Activated naive CD8-positive, alpha-beta T cell treated with anti-CD3 and anti-CD28 coated beads, Interleukin-2, amount 50 U/mL, for 24 hours (primary cell): ENCODE measurements at regions not wholly inside any gene's neighbourhood (a gene's known extent, or its start where the extent isn't known, plus 50 kb on each side); places are given as distances from the start of the nearest gene placed in this dataset.

Experiments used
- ATAC-seq: fragments of 150-1000 bp; cut with Tn5 transposase; one replicate; pipeline ENCODE4 v1.10.0; 2021
- DNase-seq: peaks from one replicate; pipeline ENCODE4 v3.0.0; 2021
- H3K27ac Mint-ChIP-seq: one replicate; pipeline ENCODE4 v1.8.0; 2021; ENCODE audit warnings: mild to moderate bottlenecking, mixed read lengths
- H3K27me3 Mint-ChIP-seq: one replicate; pipeline ENCODE4 v1.8.0; 2021; ENCODE audit warnings: mixed read lengths
- H3K36me3 Mint-ChIP-seq: one replicate; pipeline ENCODE4 v1.8.0; 2021; ENCODE audit warnings: low read depth, mixed read lengths
- H3K4me1 Mint-ChIP-seq: one replicate; pipeline ENCODE4 v1.8.0; 2021; ENCODE audit warnings: mixed read lengths
- H3K4me3 Mint-ChIP-seq: one replicate; pipeline ENCODE4 v1.8.0; 2021; ENCODE audit warnings: mild to moderate bottlenecking, moderate library complexity, mixed read lengths
- H3K9me3 Mint-ChIP-seq: one replicate; pipeline ENCODE4 v1.8.0; 2021; ENCODE audit warnings: mixed read lengths

- ATAC-seq (no peak), DNase-seq (no peak)
- Mint-ChIP-seq H3K4me3 (no peak overlapping the region), H3K27ac (no peak overlapping the region), H3K36me3 (no peaks in the 10 kb centered on the region), H3K9me3 (peaks cover 12% of the 10 kb centered on the region), H3K27me3 (no peaks in the 10 kb centered on the region), H3K4me1 (no peaks in the 10 kb centered on the region)
Observed at GRCh38 chr13:89610881-89611280, 1736.6 kb upstream of the MIR17HG start.

DNA sequence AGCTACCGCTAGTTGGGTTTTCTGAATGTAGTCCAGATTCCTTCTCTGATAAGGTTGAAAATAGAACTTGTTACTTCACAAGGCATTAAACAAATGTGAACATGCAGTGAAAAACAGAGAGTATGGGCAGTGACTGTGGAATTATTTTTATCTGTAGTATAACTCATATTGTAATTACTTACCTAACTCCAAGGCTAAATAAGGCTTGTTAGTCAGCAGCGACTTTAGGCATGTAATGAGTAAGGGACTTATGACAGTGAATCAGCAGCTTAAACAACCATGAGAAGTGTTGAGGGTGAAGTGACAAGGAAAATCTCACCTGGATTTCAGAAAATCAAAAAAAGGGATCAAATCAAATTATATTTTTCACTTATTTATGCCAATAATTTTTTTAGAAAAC, 1719.5 kb upstream of the MIR17HG start:
- Mint-ChIP-seq H3K27me3 (no peaks in the 10 kb centered on the region), H3K4me3 (no peak overlapping the region), H3K27ac (no peak overlapping the region), H3K9me3 (peaks cover 12% of the 10 kb centered on the region), H3K36me3 (no peaks in the 10 kb centered on the region), H3K4me1 (no peaks in the 10 kb centered on the region)
- ATAC-seq (no peak), DNase-seq (no peak)

DNA sequence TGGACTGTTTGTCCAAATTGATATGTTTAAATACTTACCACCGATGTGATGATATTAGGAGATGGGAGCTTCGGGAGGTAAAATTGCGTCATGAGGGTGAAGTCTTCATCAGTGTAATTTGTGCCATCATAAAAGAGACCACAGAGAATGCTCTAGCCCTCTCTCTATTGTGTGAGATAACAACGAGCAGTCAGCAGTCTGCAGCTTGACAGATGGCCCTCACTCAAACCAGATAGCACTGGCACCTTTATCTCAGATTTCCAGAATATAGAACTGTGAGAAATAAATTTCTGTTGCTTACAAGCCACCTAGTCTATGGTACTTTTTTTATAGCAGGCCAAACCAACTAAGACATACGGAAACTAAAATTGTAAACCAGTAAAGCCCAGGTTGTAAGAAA, 1718.9 kb upstream of the MIR17HG start:
- Mint-ChIP-seq H3K4me1 (no peaks in the 10 kb centered on the region), H3K27me3 (no peaks in the 10 kb centered on the region), H3K4me3 (no peak overlapping the region), H3K36me3 (no peaks in the 10 kb centered on the region), H3K9me3 (peaks cover 15% of the 10 kb centered on the region), H3K27ac (no peak overlapping the region)
- ATAC-seq (no peak), DNase-seq (no peak)

DNA sequence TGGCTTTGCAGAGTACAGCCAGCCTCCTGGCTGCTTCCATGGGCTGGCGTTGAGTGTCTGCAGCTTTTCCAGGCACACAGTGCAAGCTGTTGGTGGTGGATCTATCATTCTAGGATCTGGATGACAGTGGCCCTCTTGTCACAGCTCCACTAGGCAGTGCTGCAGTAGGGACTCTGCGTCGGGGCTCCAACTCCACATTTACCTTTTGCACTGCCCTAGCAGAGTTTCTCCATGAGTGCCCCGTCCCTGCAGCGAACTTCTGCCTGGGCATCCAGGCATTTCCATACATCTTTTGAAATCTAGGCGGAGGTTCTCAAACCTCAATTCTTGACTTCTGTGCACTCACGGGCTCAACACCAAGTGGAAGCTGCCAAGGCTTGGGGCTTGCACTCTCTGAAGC, 1697.3 kb upstream of the MIR17HG start:
- Mint-ChIP-seq H3K27ac (no peak overlapping the region), H3K4me3 (no peak overlapping the region), H3K9me3 (peaks cover 13% of the 10 kb centered on the region), H3K4me1 (no peaks in the 10 kb centered on the region), H3K36me3 (no peaks in the 10 kb centered on the region), H3K27me3 (no peaks in the 10 kb centered on the region)
- DNase-seq (no peak), ATAC-seq (no peak)

GRCh38 chr13:89660752-89661151, 1686.7 kb upstream of the MIR17HG start:
- H3K27me3 Mint-ChIP-seq: no peaks in the 10 kb centered on the region
- DNase-seq (no peak), ATAC-seq (no peak)
- H3K4me1 Mint-ChIP-seq: no peaks in the 10 kb centered on the region
- H3K4me3 Mint-ChIP-seq: no peak overlapping the region
- no peak overlapping the region for H3K27ac Mint-ChIP-seq
- H3K36me3 Mint-ChIP-seq: no peaks in the 10 kb centered on the region
- H3K9me3 Mint-ChIP-seq: peaks cover 25% of the 10 kb centered on the region

GRCh38 chr13:89673789-89674311, 1673.6 kb upstream of the MIR17HG start:
- Mint-ChIP-seq H3K4me1 (no peaks in the 10 kb centered on the region), H3K36me3 (no peaks in the 10 kb centered on the region), H3K9me3 (peaks cover 13% of the 10 kb centered on the region), H3K27ac (no peak overlapping the region), H3K27me3 (no peaks in the 10 kb centered on the region), H3K4me3 (no peak overlapping the region)
- DNase-seq (no peak), ATAC-seq (no peak)

- no peak overlapping the region for H3K27ac Mint-ChIP-seq
- ATAC-seq: no peak
Observed at GRCh38 chr13:89678466-89679121, 1668.9 kb upstream of the MIR17HG start.

GRCh38 chr13:89684896-89685295, 1662.6 kb upstream of the MIR17HG start:
- ATAC-seq (no peak), DNase-seq (no peak)
- Mint-ChIP-seq H3K36me3 (no peaks in the 10 kb centered on the region), H3K4me1 (no peaks in the 10 kb centered on the region), H3K4me3 (no peak overlapping the region), H3K27ac (no peak overlapping the region), H3K9me3 (peaks cover 12% of the 10 kb centered on the region), H3K27me3 (no peaks in the 10 kb centered on the region)

More at GRCh38 chr13:89678466-89679121, 1668.9 kb upstream of the MIR17HG start:
- no peaks in the 10 kb centered on the region for H3K27me3 Mint-ChIP-seq
- no peak overlapping the region for H3K4me3 Mint-ChIP-seq
- peaks cover 7% of the 10 kb centered on the region for H3K9me3 Mint-ChIP-seq
- no peaks in the 10 kb centered on the region for H3K4me1 Mint-ChIP-seq
- H3K36me3 Mint-ChIP-seq: no peaks in the 10 kb centered on the region
- DNase-seq: no peak

- DNase-seq: no peak
- no peaks in the 10 kb centered on the region for H3K4me1 Mint-ChIP-seq
- H3K4me3 Mint-ChIP-seq: no peak overlapping the region
- H3K27ac Mint-ChIP-seq: no peak overlapping the region
- ATAC-seq: no peak
- H3K36me3 Mint-ChIP-seq: no peaks in the 10 kb centered on the region
- no peaks in the 10 kb centered on the region for H3K27me3 Mint-ChIP-seq
- peaks cover 8% of the 10 kb centered on the region for H3K9me3 Mint-ChIP-seq
Observed at GRCh38 chr13:89686171-89686570, 1661.3 kb upstream of the MIR17HG start.

- H3K36me3 Mint-ChIP-seq: no peaks in the 10 kb centered on the region
- H3K27ac Mint-ChIP-seq: no peak overlapping the region
- H3K9me3 Mint-ChIP-seq: peaks cover 8% of the 10 kb centered on the region
- DNase-seq (no peak), ATAC-seq (no peak)
- H3K4me1 Mint-ChIP-seq: no peaks in the 10 kb centered on the region
- no peak overlapping the region for H3K4me3 Mint-ChIP-seq
- no peaks in the 10 kb centered on the region for H3K27me3 Mint-ChIP-seq
Observed at GRCh38 chr13:89687066-89687465, 1660.4 kb upstream of the MIR17HG start.

GRCh38 chr13:89688918-89689317, 1658.6 kb upstream of the MIR17HG start:
- H3K4me3 Mint-ChIP-seq: no peak overlapping the region
- H3K27ac Mint-ChIP-seq: no peak overlapping the region
- no peaks in the 10 kb centered on the region for H3K4me1 Mint-ChIP-seq
- peaks cover 5% of the 10 kb centered on the region for H3K9me3 Mint-ChIP-seq
- DNase-seq (no peak), ATAC-seq (no peak)
- H3K36me3 Mint-ChIP-seq: no peaks in the 10 kb centered on the region
- no peaks in the 10 kb centered on the region for H3K27me3 Mint-ChIP-seq

DNA sequence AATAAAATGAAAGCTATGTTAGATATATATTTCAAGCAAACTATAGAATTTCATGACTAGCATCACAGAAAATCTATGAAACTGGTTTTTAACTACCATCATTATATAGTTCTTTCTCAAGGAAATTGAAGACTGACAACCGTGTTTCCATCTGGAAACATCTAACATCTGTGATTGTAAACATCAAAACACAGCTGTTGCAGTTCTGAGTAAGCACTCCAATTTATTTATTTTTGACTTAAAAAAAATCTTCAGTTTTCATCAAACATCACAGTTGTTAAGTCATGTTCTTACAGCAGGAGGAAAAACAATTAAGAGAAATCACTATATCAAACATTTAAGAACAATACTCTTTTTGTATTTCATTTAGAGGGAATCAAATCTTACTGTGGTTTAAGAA, 1653.0 kb upstream of the MIR17HG start:
- H3K27ac Mint-ChIP-seq: no peak overlapping the region
- DNase-seq: no peak
- ATAC-seq: no peak

GRCh38 chr13:89695343-89696257, 1651.9 kb upstream of the MIR17HG start:
- no peak overlapping the region for H3K4me3 Mint-ChIP-seq
- no peaks in the 10 kb centered on the region for H3K4me1 Mint-ChIP-seq
- no peak overlapping the region for H3K27ac Mint-ChIP-seq
- no peaks in the 10 kb centered on the region for H3K36me3 Mint-ChIP-seq
- H3K27me3 Mint-ChIP-seq: no peaks in the 10 kb centered on the region
- peaks cover 7% of the 10 kb centered on the region for H3K9me3 Mint-ChIP-seq
- DNase-seq (peak; percentile 2), ATAC-seq (no peak)

More for the DNA sequence above, 1653.0 kb upstream of the MIR17HG start:
- Mint-ChIP-seq H3K4me1 (no peaks in the 10 kb centered on the region), H3K4me3 (no peak overlapping the region), H3K36me3 (no peaks in the 10 kb centered on the region), H3K9me3 (no peaks in the 10 kb centered on the region), H3K27me3 (no peaks in the 10 kb centered on the region)

GRCh38 chr13:89701913-89702312, 1645.6 kb upstream of the MIR17HG start:
- Mint-ChIP-seq H3K4me1 (no peaks in the 10 kb centered on the region), H3K36me3 (no peaks in the 10 kb centered on the region), H3K27me3 (no peaks in the 10 kb centered on the region), H3K9me3 (peaks cover 25% of the 10 kb centered on the region), H3K4me3 (no peak overlapping the region), H3K27ac (no peak overlapping the region)
- DNase-seq (no peak), ATAC-seq (no peak)

DNA sequence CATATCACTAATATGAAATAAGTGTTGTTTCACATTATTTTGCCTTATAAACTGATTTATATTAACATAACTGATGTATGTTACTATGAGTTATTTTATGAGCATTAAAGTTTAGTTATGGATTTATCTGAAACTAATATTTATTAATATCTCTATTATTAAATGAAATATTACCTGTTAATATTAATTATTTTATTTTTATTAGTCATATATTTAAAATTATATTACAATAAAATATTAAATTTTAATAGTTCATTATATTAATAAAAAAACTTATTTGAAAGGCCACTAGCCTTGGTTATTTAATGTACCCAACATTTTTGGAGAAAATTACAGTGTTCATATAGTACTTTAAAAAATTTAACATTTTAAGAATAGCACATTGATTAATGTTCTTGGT, 1643.4 kb upstream of the MIR17HG start:
- Mint-ChIP-seq H3K36me3 (no peaks in the 10 kb centered on the region), H3K4me3 (no peak overlapping the region), H3K27ac (no peak overlapping the region), H3K9me3 (peaks cover 25% of the 10 kb centered on the region), H3K27me3 (no peaks in the 10 kb centered on the region), H3K4me1 (no peaks in the 10 kb centered on the region)
- ATAC-seq: no peak
- DNase-seq: no peak
